NCI-H2107 treated with DMSO at 0.1 percent for 48 hours (cell line): ENCODE measurements at regions not wholly inside any gene's neighbourhood (a gene's known extent, or its start where the extent isn't known, plus 50 kb on each side); places are given as distances from the start of the nearest gene placed in this dataset.
A peak's percentile ranks its signal among the peaks of the same experiment; 100 is the strongest.
"Not testable (repeated sequence)": the region's sequence is repeated elsewhere in the genome, so short reads cannot be mapped to it uniquely, and the experiment has no call there.

Source experiments
- DNase-seq: peaks from one replicate; lab custom pipeline; 2025; ENCODE audit not compliant: unreplicated experiment; lab: John Stamatoyannopoulos, UW

DNA sequence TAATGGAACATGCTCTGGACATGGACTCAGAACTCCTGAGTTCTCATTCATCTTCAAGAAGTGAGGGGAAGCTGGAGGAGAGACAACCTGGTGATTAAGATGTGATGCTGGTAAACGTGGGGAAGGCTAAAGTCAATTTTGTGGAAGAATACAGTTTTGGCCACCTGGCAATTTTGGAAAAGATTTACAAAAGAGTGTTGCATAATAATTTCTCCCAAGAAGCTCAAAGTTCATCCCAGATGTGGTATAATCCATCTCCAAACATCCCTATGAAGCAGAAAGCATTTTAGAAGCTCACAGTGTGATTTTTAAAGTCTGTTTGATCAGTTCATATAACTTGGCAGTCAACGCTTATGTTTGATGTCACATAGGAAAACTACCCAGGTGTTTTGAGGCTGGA, 208.7 kb downstream of the LMX1A start:
- DNase-seq = no peak

DNA sequence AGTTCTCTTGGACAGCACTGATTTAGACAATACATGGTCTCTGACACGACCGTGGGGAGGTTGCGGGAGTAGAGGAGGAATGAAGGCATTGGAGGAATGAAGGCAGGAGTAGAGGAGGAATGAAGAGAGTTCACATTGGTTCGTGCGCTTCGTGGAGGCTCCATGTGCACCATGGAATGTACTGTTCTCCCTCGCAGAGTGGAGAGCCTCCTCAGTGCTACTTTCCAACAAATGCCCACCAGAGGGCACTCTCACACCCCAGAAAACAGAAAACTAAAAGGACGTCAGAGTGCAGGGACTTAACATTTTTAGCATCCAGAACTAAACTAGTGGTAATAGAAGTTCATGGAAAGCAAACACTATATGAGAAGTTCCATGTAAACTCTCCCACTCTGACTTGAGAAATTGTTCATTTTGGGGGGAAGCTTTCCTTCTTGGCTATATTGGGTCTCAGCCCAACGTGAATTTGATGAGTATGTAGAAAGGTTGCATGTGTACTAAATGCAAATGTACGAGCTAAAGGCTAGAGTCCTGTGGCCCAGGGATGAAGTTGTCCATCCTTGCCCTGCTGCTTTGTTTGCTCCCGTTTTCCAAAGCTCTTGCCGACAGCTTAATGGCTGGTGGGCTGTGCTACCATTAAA, 211.6 kb downstream of the LMX1A start:
- DNase-seq = peak; percentile 59

DNA sequence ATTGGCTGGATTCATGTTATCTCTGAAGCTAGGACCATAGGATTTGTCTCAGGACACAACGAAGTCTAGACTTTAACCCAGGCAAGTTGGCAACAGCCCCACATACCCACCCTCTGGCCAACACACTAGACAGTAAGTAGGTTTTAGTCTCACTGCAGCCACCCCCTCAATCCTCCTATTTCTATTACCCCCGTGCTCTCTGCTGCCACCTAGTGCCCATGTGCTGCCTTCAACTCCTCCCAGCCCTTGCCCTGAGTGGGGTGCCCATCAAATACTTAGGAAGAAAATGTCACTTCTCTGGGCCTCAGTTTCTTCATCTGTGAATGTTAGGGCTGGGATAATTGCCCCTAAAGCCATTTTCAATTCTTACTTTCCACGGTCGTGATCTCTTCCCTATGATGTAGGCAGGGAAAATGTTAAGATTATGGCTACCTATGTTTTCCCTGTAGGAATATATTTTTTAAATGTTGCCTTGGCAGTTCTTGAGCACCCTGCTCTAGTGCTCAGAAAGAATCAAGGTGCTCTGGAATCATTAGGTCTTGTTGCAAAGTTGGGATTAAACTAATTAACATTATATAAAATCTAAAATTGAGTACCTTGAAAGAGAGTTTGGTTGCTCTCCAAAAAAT, 213.0 kb downstream of the LMX1A start:
- peak; percentile 27 for DNase-seq

DNA sequence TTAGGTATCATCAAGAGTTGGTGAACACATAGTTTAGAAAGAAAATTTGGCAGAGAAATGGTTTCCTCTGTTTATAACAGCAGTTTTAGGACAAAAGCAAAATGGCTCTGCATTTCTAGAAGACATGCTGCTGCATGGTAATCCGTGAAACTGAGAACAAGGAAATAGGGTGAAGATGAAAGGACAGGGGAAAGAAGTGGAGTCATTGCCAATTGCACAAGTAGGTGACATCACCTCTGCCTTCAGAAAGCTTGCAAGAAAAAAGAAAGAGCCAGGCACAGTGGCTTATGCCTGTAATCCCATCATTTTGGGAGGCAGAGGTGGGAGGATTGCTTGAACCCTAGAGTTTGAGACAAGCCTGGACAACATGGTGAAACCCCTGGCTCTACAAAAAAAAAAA, 217.6 kb downstream of the LMX1A start:
- no peak for DNase-seq

DNA sequence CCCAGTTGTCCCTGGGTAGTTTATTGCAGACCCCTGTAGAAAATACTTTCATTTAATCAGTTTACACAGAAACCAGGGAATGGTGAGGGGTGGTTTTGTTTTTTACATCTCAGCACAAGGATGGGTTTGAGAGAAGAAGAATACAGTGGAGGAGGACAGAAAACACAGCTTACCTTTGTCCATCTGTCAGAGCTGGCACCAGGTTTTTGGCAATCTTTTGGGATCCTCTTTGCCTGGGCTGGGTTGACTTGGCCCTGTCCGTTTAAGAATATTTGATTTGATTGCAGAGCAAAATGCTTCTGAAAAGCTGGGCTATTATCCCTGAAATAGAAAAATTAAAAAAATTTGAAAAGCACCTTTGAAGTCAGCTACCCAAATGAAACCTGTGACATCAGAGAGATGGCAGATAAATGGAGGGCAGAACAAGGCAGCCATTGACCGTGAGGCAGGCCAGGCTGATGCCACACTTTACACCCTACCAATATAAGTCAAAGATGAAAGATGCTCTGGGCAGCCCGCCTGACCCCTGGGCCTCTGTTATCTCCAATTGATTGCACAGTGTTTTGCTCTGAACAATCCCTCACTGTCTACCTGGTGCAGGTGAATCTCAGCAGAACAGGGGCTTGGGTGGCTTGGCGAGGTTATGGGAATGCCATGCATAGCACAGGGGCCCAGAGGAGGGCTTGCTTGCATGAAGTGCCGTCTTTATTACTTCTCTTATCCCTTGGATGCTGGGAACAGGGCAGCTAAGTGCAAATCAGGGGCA, 218.8 kb downstream of the LMX1A start:
- no peak for DNase-seq

DNA sequence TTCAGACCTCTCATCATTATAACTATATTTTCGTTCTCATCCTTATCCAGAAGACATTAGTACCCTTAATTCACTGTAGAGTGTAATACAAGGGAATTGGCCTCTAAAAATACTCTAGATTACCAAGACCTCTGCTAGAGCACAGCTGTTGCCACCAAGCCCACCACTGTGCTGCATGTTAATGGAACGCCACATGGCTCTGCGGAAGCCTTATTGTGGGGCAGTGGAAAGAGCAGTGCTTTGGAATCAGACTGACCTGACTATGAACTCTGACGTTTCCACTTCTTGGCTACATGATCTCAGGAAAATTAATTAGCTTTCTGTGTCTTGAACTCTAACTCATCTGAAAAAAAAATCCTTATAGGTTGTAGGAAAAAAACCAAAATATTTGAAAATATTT, 222.1 kb downstream of the LMX1A start:
- no peak for DNase-seq

DNA sequence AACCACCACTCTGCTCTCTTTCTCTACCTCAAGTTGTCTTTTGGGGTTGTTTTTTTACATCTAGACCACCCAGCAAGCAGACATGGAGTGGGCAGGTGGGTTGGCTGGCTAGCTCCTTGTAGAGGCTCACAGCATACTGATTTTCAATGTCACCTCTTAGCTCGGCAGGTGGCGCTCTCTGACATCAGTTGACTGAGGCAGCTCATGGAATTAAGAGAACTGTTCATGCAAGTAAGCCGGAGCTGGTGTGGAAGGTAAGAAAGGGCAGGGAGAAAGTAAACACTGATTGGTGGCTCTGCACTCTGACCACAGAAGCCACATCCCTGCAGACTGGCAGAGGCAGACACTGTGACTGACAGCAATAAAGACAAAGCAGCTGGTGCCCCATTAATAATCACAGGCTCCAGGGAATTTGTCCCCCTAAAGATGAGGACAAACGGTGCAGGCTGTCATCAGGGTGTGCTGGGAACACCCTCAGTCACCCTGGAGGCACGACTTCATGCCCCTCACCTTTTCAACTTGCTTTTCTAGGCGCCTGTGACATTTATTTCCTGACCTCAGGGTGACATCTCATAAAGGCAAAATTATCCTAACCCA, 226.8 kb downstream of the LMX1A start:
- peak; percentile 85 for DNase-seq

DNA sequence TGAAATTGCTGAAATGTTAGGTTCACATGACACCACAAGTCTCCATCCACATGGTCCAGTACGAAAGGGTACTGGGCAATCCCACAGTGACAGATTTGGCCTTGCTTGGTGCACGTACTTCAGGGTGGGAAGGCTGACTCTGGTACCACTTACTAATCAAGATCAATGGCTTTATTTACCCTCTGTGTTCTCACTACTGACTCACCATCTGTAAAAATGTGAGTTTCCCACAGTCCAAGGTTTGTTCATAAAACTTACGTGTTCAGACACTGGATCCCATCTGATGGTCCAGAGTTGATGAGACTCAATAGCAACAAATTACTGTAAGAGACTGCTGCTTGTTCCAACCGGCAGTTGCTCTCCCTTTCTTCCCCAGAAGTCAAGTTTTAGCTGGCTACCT, 231.7 kb downstream of the LMX1A start:
- DNase-seq = no peak

DNA sequence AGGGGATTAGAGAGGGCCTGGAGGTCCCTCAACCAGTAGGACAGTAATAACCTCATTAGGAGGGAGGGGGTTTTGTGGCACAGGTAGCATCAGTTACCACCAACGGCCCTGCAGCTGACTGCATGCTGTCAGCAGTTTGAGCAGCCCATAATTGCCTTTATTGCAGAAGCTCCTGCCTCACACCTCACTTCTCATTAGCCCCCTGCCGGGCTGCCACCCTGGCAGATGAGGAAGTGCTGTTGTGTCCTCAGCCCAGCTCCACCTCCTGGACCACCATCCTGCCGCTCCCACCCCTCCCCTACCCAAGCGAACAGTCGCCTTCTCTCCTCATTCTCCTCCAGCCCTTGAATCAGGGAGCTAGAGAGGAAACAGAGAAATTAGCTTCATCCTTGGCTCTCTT, 237.4 kb downstream of the LMX1A start:
- DNase-seq = no peak

DNA sequence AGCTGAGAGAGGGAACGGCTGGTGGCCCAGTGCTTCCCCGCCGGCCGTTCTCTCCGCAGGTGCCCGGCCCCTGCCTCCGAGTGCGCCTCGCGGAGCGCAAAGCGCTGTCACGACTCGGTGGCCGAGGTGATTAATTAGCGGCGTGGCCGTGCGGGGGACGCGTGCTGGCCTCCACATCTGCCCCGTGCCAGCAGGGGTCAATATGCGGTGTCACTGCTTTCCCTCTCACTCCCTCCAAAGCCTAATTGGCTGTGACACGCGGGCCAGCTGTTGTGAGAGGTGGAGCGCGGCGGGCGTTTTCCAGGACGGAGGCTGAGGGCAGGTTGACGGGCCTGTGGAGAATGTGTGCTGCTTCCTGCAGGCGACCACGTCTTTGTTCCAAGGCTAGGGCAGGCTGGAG, 239.0 kb downstream of the LMX1A start:
- DNase-seq = no peak

DNA sequence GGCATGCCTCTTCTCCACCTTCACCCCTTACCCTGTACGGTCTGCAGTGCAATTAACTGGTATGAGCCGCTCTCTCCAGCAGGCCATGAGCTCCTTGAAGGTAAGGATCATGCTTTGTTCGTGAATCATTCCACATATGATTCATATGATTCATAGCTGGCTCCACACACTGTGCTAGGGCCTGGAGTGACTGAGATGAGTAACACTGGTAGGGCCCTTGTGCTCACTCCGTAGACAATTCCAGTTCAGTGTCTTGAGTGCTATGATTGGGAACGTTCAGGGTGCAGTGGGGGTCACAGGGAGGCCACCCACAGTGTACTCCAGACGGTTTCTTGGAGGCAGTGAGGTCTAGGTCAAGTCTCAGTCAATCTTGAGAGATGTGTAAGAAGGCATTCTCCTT, 239.8 kb downstream of the LMX1A start:
- DNase-seq = no peak

DNA sequence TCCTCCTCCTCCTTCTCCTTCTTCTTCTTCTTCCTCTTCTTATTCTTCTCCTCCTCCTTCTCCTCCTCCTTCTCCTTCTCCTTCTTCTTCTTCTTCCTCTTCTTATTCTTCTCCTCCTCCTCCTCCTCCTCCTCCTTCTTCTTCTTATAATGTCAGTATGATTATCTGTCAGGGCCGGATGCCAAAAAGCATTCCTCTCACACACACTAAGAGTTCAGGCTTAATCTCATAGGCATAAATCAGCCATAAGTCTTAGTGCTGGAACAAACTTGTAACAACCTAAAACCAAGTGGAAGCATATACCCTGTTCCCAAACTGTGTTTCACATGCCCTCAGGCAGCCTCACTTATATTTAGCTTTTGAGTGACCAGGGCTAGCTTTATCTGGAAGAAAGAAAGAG, 240.3 kb downstream of the LMX1A start:
- DNase-seq = no peak

DNA sequence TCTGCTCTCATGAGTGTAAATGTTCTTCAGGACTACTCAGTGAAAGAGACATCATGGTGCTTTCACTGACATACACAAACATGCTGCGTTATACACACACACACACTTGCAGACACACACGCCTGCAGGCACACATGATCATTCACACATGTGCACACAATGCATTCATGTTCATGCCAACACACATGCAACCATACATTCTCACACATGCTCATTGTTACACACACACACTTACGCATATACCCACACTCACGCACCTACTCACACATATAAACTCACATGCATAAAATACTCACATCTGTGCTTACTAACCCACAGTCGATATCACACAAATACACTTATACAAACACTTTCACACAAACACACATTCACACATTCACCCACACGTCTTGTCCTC, 241.6 kb downstream of the LMX1A start:
- no peak for DNase-seq

DNA sequence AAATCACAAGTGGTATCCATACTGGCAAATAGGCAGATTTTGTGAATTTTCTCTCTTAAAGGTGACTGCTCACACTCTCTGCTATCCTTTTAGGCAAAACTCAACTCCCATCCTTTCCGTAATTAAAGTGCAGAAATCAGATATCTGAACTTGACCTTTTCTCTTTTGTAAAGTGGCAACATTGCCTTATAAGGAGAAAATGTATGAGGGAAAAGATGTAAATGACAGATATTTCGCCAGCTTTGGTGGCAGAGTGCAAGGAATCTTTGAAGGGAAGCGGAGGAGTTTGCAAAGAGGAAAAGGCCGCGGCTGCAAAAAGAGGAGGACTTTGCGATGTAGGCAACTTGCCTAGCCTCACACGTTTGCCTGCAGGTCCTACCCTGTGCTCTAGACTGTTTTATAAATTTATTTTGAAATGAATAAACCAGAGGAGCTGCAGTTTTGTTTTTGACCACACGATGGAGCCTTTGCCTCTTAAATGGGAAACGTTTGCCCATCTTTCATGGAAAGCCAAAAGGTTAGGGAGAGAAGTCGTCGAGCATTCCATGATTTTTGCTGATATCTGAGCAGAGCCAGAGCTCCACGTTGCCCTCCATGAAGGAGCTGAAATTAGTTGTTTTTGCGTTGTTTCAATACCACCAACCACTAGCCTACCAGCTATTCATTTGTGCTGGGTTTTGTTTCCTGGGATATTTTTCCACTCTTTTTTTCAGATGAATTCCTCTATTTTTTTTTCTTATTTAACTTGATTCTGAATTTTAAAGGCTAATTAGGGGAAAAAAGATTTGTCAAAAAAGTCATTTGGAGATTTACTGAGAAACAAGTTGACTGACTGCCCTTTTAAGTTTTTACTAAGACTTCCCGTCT, 242.3 kb downstream of the LMX1A start:
- DNase-seq = peak; percentile 75

DNA sequence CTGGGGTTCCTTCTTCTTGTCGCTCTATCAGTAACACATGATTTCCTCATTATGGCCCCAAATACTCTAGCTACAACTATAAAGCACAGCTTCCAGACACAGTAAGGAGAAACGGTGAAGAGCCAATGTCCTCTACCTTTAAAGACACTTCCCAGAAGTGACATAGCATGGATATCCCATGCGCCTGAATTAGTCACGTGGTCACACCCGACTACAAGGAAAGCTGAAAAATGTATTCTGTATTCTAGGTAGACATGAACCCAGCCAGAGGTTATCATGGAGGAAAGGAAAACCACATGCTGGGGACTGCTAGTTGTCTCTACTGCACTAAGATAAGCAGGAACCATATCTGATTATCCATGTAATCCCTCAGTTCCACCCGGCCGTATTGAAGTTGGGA, 244.3 kb downstream of the LMX1A start:
- no peak for DNase-seq

DNA sequence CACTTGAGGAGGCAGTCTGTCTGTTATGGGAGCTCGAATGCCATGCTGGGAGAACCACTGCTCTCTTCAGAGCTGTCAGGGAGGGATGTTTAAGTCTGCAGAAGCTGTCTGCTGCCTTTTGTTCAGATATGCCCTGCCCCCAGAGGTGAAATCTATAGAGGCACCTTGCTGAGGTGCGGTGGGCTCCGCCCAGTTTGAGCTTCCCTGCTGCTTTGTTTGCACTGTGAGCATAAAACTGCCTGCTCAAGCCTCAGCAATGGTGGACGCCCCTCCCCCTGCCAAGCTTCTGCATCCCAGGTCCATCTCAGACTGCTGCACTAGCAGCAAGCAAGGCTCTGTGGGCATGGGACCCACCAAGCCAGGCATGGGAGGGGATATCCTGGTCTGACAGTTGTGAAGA, 247.5 kb downstream of the LMX1A start:
- DNase-seq = peak; percentile 67

DNA sequence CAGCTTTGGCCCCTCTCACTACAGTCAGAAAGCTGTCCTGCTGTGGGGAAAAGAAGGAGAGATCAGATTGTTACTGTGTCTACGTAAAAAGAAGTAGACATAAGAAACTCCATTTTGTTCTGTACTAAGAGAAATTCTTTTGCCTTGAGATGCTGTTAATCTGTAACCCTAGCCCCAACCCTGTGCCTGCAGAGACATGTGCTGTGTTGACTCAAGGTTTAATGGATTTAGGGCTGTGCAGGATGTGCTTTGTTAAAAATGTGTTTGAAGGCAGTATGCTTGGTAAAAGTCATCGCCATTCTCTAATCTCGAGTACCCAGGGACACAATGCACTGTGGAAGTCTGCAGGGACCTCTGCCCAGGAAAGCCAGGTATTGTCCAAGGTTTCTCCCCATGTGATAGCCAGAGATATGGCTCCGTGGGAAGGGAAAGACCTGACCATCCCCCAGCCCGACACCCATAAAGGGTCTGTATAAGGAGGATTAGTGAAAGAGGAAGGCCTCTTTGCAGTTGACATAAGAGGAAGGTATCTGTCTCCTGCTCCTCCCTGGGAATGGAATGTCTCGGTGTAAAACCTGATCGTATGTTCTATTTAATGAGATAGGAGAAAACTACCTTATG, 263.9 kb downstream of the LMX1A start:
- not testable (repeated sequence) for DNase-seq

DNA sequence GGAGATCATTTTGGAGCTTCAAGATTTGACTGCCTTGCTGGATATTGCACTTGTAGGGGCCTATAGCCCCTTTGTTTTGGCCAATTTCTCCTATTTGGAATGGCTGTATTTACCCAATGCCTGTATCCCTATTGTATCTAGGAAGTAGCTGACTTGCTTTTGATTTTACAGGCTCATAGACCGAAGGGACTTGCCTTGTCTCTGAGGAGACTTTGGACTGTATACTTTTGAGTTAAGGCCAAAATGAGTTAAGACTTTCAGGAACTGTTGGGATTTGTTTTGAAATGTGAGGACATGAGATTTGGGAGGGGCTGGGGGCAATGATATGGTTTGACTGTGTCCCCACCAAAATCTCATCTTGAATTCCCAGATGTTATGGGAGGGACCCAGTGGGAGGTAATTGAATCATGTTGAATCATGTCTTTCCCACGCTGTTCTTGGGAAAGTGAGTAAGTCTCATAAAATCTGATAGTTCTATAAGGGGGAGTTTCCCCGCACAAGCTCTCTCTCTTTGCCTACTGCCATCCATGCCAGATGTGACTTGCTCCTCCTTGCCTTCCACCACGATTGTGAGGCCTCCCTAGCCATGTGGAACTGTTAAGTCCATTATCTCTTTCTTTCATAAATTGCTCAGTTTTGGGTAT, 276.1 kb downstream of the LMX1A start:
- no peak for DNase-seq

DNA sequence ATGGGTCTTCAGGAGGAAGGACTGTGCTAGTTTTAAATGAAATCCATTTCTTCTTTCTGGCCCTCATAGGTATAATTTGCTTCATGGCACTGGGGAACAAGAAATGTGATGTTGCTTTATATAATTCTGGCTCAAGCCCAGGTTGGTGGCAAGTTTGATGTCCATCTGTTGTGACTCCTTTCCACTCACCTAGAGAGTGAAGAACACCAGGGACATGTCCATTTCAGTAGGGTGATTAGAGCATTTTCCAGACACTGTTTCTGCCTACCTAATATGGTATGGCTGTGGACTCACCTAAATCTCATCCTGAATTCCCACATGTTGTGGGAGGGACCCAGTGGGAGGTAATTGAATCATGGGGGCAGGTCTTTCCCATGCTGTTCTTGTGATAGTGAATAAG, 278.1 kb downstream of the LMX1A start:
- no peak for DNase-seq

DNA sequence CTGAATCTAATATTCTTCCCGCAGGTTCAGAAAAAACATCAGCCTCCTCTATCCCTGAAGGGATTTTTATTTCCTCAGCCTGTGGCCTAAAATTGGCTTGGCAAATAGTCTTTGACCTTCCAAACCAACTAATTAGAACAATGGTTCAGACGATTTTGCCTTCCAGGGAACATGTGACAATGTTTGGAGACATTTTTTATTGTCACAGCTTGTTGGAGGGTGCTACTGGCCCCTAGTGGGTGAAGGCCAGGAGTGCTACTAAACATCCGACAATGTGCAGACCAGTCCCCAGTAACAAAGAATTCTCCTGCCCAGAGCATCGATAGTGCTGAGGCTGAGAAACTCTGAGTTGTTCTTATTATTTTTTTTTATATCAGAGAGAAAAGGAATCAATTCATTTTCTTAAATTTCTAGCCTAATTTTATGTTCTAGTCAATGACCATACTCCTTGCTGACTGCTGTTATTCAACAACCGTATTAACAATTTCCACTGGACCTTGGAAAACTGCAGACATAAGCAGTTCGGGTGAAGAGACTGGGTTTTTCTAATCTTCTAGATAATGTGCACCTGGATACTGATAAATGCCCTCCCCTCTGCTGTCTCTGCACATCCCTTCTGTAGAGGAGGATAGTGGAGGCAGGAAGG, 280.7 kb downstream of the LMX1A start:
- peak; percentile 66 for DNase-seq
